IMR-90 (cell line): ENCODE measurements at regions not wholly inside any gene's neighbourhood (a gene's known extent, or its start where the extent isn't known, plus 50 kb on each side); places are given as distances from the start of the nearest gene placed in this dataset.
A peak's percentile ranks its signal among the peaks of the same experiment; 100 is the strongest.

Experiments
- ATAC-seq: fragments of 200-7000 bp; cut with Tn5 transposase; 2 replicates; pipeline ENCODE4 v1.9.1; 2020; ENCODE audit warnings: low read depth, mild to moderate bottlenecking, moderate library complexity
- BruUV-seq: library from RNA; stranded (reverse); fragments of 400-500 nt; replicated peaks from 2 replicates; lab custom pipeline; 2021; lab: Mats Ljungman, UMichigan
- CTCF ChIA-PET: fragments of 300-600 bp; formaldehyde crosslinking; extraction: SDS; loops from one replicate; lab custom pipeline; 2021; ENCODE audit warnings: antibody characterized with exemption; lab: Yijun Ruan, JAX
- POLR2A ChIA-PET: fragments of 300-600 bp; sonication (Branson Sonifier 250); formaldehyde crosslinking; loops from one replicate; lab custom pipeline; 2022; ENCODE audit warnings: antibody characterized with exemption; ENCODE audit not compliant: unreplicated experiment; lab: Charles Lee
- DNase-seq: peaks from one replicate; pipeline ENCODE4 v3.0.0; 2013
- H2AFZ ChIP-seq: replicated peaks from 2 replicates; pipeline ENCODE3; 2013; ENCODE audit warnings: low read length, mild to moderate bottlenecking; ENCODE audit not compliant: poor library complexity
- H2AK5ac ChIP-seq: 2 replicates; pipeline ENCODE4 v1.6.1; 2013; ENCODE audit warnings: low read depth, low read length, inconsistent platforms
- H2AK9ac ChIP-seq: replicated peaks from 2 replicates; pipeline ENCODE3; 2013; ENCODE audit warnings: mild to moderate bottlenecking, low read depth, low read length, moderate library complexity; ENCODE audit not compliant: poor library complexity
- H2BK120ac ChIP-seq: 2 replicates; pipeline ENCODE4 v1.6.1; 2013; ENCODE audit warnings: low read depth, low read length, inconsistent platforms
- H2BK15ac ChIP-seq: 3 replicates; pipeline ENCODE4 v1.6.1; 2013; ENCODE audit warnings: low read depth, low read length, inconsistent platforms
- H2BK20ac ChIP-seq: 2 replicates; pipeline ENCODE4 v1.6.1; 2013; ENCODE audit warnings: low read depth, mild to moderate bottlenecking, inconsistent platforms, low read length, moderate library complexity
- H2BK5ac ChIP-seq: 2 replicates; pipeline ENCODE4 v1.6.1; 2013; ENCODE audit warnings: mild to moderate bottlenecking, low read depth, low read length, inconsistent platforms; ENCODE audit not compliant: poor library complexity, severe bottlenecking
- H3K14ac ChIP-seq: replicated peaks from 2 replicates; pipeline ENCODE4 v1.6.1; 2013; ENCODE audit warnings: low read depth, low read length, inconsistent platforms
- H3K18ac ChIP-seq: 2 replicates; pipeline ENCODE4 v1.6.1; 2013; ENCODE audit warnings: low read depth, low read length, control low read depth
- H3K23ac ChIP-seq: 2 replicates; pipeline ENCODE4 v1.6.1; 2013; ENCODE audit warnings: low read depth, low read length, inconsistent platforms
- H3K27ac ChIP-seq: 2 replicates; pipeline ENCODE4 v1.5.1; 2013; ENCODE audit warnings: mild to moderate bottlenecking, control low read depth, low read length; ENCODE audit not compliant: insufficient read depth
- H3K27me3 ChIP-seq: 2 replicates; pipeline ENCODE4 v1.6.1; 2013; ENCODE audit warnings: low read length; ENCODE audit not compliant: control insufficient read depth, insufficient read depth
- H3K36me3 ChIP-seq: 2 replicates; pipeline ENCODE4 v1.6.1; 2013; ENCODE audit warnings: low read length, mixed read lengths; ENCODE audit not compliant: control insufficient read depth, insufficient read depth
- H3K4ac ChIP-seq: 2 replicates; pipeline ENCODE4 v1.6.1; 2013; ENCODE audit warnings: low read depth, low read length, inconsistent platforms
- H3K4me1 ChIP-seq: 2 replicates; pipeline ENCODE4 v1.6.1; 2013; ENCODE audit warnings: low read length, mixed read lengths; ENCODE audit not compliant: control insufficient read depth, insufficient read depth
- H3K4me2 ChIP-seq: 2 replicates; pipeline ENCODE4 v1.6.1; 2013; ENCODE audit warnings: low read depth, mild to moderate bottlenecking, control low read depth, low read length, moderate library complexity
- H3K4me3 ChIP-seq: 2 replicates; pipeline ENCODE4 v1.5.1; 2013; ENCODE audit warnings: low read depth, mild to moderate bottlenecking, control low read depth, low read length, moderate library complexity; ENCODE audit not compliant: insufficient read depth
- H3K56ac ChIP-seq: 2 replicates; pipeline ENCODE4 v1.6.1; 2013; ENCODE audit warnings: low read length, inconsistent platforms; ENCODE audit not compliant: insufficient read depth; ENCODE audit errors: extremely low read depth
- H3K79me1 ChIP-seq, 2 experiments: 2 replicates each; pipeline ENCODE4 v1.6.1; 2013; ENCODE audit warnings: low read length in 2 of 2, inconsistent platforms in 1 of 2, low read depth in 1 of 2
- H3K9ac ChIP-seq: 2 replicates; pipeline ENCODE4 v1.6.1; 2013; ENCODE audit warnings: low read depth, low read length, control low read depth
- H3K9me1 ChIP-seq: 2 replicates; pipeline ENCODE4 v1.6.1; 2013; ENCODE audit warnings: low read length, inconsistent platforms; ENCODE audit not compliant: insufficient read depth
- H3K9me3 ChIP-seq: 2 replicates; pipeline ENCODE4 v1.6.1; 2013; ENCODE audit warnings: low read length; ENCODE audit not compliant: control insufficient read depth, insufficient read depth
- H4K20me1 ChIP-seq: 2 replicates; pipeline ENCODE4 v1.6.1; 2013; ENCODE audit warnings: low read length, inconsistent platforms; ENCODE audit not compliant: insufficient read depth
- H4K5ac ChIP-seq: 2 replicates; pipeline ENCODE4 v1.6.1; 2013; ENCODE audit warnings: mild to moderate bottlenecking, low read depth, low read length, control low read depth
- H4K8ac ChIP-seq, 2 experiments: 2 replicates each; pipeline ENCODE4 v1.6.1; 2013; ENCODE audit warnings: low read depth in 2 of 2, low read length in 2 of 2, control low read depth in 1 of 2, inconsistent platforms in 1 of 2
- H4K91ac ChIP-seq: 2 replicates; pipeline ENCODE4 v1.6.1; 2013; ENCODE audit warnings: low read depth, low read length, inconsistent platforms; ENCODE audit not compliant: insufficient read depth
- BHLHE40 ChIP-seq: fragments of 150-350 bp; IDR thresholded peaks from 2 replicates; pipeline ENCODE4 v1.6.1; 2016; ENCODE audit warnings: mild to moderate bottlenecking, low read depth, low read length
- CEBPB ChIP-seq: IDR thresholded peaks from 2 replicates; pipeline ENCODE4 v1.6.1; 2012; ENCODE audit warnings: low read depth, low read length, improper control_type of control experiment
- MXI1 ChIP-seq: IDR thresholded peaks from 2 replicates; pipeline ENCODE4 v1.6.1; 2012; ENCODE audit warnings: low read depth, mild to moderate bottlenecking, low read length, moderate library complexity, borderline replicate concordance
- POLR2A ChIP-seq: IDR thresholded peaks from 2 replicates; pipeline ENCODE4 v1.6.1; 2012; ENCODE audit warnings: mild to moderate bottlenecking, low read depth, low read length
- RAD21 ChIP-seq: IDR thresholded peaks from 2 replicates; pipeline ENCODE4 v1.6.1; 2012; ENCODE audit warnings: low read length, improper control_type of control experiment
- SMC3 ChIP-seq: fragments of 150-350 bp; IDR thresholded peaks from 2 replicates; pipeline ENCODE4 v1.6.1; 2016; ENCODE audit warnings: low read depth, mild to moderate bottlenecking, antibody characterized with exemption, low read length, moderate library complexity
- WGBS, 2 experiments: methylation state at CpG; one replicate each; pipeline versions ENCODE4 v1.1.5 to v1.1.7; 2013; ENCODE audit warnings: missing lambda C conversion rate in 2 of 2; ENCODE audit not compliant: insufficient read length in 1 of 2; ENCODE audit errors: extremely low coverage in 2 of 2; 5-methylcytosine and 5-hydroxymethylcytosine counted together
- dilution Hi-C: fragments of 300-500 bp; cut with HindIII; formaldehyde crosslinking; loops from one replicate; pipeline ENCODE4 v1.14.3; 2018; ENCODE audit warnings: low sequenced_read_pairs; ENCODE audit not compliant: unreplicated experiment
- in situ Hi-C: fragments of 300-500 bp; cut with MboI; formaldehyde crosslinking; loops from 3 replicates; pipeline ENCODE4 v1.14.3; 2019; ENCODE audit warnings: low sequenced_read_pairs, inconsistent platforms, mixed read lengths
- intact Hi-C: fragments of 100-400 bp; cut with micrococcal nuclease; formaldehyde crosslinking; loops from 2 replicates; pipeline ENCODE4 v1.10.0; 2022
- TF ChIP-seq, protein P1 (sequence below): conservative IDR thresholded peaks from 2 replicates; pipeline ENCODE4 v1.5.1; 2012; ENCODE audit warnings: mild to moderate bottlenecking, low read depth, low read length, improper control_type of control experiment
- TF ChIP-seq, protein P2 (sequence below): fragments of 150-350 bp; IDR thresholded peaks from 2 replicates; pipeline ENCODE4 v1.6.1; 2017; ENCODE audit warnings: mild to moderate bottlenecking, antibody characterized with exemption, low read length, low read depth
- TF ChIP-seq, protein P3 (sequence below): fragments of 150-350 bp; IDR thresholded peaks from 2 replicates; pipeline ENCODE4 v1.6.1; 2016; ENCODE audit warnings: low read depth, mild to moderate bottlenecking, low read length, moderate library complexity, borderline replicate concordance

DNA sequence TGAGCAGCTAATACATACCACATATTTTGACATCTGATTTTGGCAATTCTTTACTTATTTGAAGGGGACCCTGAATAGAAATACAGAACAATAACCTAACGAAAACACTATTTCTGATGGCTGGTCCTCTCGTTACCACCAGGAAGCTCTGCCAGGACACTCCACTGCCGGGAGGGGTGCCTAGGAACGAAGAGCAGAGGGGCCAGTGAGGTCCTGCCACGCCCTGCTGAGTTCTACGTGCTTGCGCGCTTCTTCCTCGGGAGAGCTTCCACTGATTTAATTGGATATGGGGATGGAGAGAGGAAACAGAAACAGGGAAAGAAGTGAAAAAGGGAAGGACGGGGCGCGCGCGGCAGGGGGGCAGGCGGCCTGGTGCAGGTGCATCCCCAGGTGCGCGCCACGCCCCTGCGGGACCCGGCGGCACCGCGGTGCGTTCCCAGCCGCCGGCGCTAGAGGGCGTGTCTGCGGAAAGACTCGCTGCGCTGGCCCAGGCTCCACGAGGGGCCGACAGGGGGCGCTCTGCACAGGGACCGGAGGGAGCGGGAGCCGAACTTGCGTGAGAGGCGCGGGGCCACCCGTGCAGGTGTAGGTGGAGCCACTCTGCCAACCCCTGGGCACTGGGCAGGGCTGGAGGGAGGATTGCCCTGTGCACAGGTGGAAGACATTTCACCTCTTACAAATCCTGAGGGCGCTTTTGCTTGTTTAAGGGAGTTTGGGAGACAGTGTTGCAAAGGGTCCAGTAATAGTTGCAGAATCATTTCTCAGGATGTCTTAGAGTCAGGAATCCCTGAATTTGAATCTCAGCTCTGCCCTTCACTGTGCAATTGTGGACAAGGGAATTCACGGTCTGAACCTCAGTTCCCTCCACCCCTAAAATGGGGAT lies 986.3 kb upstream of the TMEM132C start:
- H2BK20ac ChIP-seq: no peak overlapping the region
- H2BK5ac ChIP-seq: no peak overlapping the region
- ChIA-PET CTCF (no interaction called here), POLR2A (no interaction called here)
- H3K4me2 ChIP-seq: no peak overlapping the region
- WGBS, 2 experiments: 13% methylated on average over 7 of the region's 43 CpGs; no CpG with 5 or more reads in 1 of the 2 experiments
- no peak overlapping the region for H2AFZ ChIP-seq
- no peak overlapping the region for H2BK15ac ChIP-seq
- H3K18ac ChIP-seq: no peak overlapping the region
- TF ChIP-seq, protein P1, sequence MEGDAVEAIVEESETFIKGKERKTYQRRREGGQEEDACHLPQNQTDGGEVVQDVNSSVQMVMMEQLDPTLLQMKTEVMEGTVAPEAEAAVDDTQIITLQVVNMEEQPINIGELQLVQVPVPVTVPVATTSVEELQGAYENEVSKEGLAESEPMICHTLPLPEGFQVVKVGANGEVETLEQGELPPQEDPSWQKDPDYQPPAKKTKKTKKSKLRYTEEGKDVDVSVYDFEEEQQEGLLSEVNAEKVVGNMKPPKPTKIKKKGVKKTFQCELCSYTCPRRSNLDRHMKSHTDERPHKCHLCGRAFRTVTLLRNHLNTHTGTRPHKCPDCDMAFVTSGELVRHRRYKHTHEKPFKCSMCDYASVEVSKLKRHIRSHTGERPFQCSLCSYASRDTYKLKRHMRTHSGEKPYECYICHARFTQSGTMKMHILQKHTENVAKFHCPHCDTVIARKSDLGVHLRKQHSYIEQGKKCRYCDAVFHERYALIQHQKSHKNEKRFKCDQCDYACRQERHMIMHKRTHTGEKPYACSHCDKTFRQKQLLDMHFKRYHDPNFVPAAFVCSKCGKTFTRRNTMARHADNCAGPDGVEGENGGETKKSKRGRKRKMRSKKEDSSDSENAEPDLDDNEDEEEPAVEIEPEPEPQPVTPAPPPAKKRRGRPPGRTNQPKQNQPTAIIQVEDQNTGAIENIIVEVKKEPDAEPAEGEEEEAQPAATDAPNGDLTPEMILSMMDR: peak; percentile 51
- no peak; the same call in 1 of the 2 replicates for TF ChIP-seq SMC3
- no peak for TF ChIP-seq MXI1
- no peak for TF ChIP-seq CEBPB
- no peak for TF ChIP-seq POLR2A
- TF ChIP-seq, protein P2, sequence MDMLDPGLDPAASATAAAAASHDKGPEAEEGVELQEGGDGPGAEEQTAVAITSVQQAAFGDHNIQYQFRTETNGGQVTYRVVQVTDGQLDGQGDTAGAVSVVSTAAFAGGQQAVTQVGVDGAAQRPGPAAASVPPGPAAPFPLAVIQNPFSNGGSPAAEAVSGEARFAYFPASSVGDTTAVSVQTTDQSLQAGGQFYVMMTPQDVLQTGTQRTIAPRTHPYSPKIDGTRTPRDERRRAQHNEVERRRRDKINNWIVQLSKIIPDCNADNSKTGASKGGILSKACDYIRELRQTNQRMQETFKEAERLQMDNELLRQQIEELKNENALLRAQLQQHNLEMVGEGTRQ: no peak
- TF ChIP-seq BHLHE40: no peak
- TF ChIP-seq RAD21: 0 out of 2 replicates have a peak, but pooled peaks have one; percentile 11
- TF ChIP-seq, protein P3, sequence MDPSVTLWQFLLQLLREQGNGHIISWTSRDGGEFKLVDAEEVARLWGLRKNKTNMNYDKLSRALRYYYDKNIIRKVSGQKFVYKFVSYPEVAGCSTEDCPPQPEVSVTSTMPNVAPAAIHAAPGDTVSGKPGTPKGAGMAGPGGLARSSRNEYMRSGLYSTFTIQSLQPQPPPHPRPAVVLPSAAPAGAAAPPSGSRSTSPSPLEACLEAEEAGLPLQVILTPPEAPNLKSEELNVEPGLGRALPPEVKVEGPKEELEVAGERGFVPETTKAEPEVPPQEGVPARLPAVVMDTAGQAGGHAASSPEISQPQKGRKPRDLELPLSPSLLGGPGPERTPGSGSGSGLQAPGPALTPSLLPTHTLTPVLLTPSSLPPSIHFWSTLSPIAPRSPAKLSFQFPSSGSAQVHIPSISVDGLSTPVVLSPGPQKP: no peak
- no peaks in the 10 kb centered on the region for H3K9me3 ChIP-seq
- no peak overlapping the region for H4K91ac ChIP-seq
- no peak overlapping the region for H3K9ac ChIP-seq
- H2AK9ac ChIP-seq: no peak overlapping the region
- no peak overlapping the region for H3K56ac ChIP-seq
- H3K27ac ChIP-seq: no peak overlapping the region
- in situ Hi-C loops (no loop called here), intact Hi-C loops (no loop called here), dilution Hi-C loops (no loop called here)
- H4K8ac ChIP-seq: no peak overlapping the region
- no peaks in the 10 kb centered on the region for H3K79me1 ChIP-seq
- no peak for ATAC-seq
- BruUV-seq: no TSS peak
- no peak overlapping the region for H2AK5ac ChIP-seq
- H3K4me1 ChIP-seq: peaks cover 7% of the 10 kb centered on the region
- no peaks in the 10 kb centered on the region for H3K9me1 ChIP-seq
- H3K23ac ChIP-seq: no peak overlapping the region
- no peak overlapping the region for H3K14ac ChIP-seq
- H2BK120ac ChIP-seq: no peak overlapping the region
- H3K36me3 ChIP-seq: no peaks in the 10 kb centered on the region
- H4K5ac ChIP-seq: no peak overlapping the region
- H3K4ac ChIP-seq: no peak overlapping the region
- no peak for DNase-seq
- no peaks in the 10 kb centered on the region for H4K20me1 ChIP-seq
- H3K27me3 ChIP-seq: no peaks in the 10 kb centered on the region
- H3K4me3 ChIP-seq: no peak overlapping the region
